SU-DHL-6 (cell line): ENCODE measurements at regions not wholly inside any gene's neighbourhood (a gene's known extent, or its start where the extent isn't known, plus 50 kb on each side); places are given as distances from the start of the nearest gene placed in this dataset.

ENCODE experiments used
- EZH2phosphoT487 ChIP-seq: fragments of 200-600 bp; sonication (generic), shearing (Covaris generic); conservative IDR thresholded peaks from 2 replicates; pipeline ENCODE4 v1.6.1; 2018; ENCODE audit warnings: mild to moderate bottlenecking, antibody characterized with exemption, low read length, moderate library complexity, mixed read lengths
- TF ChIP-seq, protein P1 (sequence below): fragments of 200-600 bp; sonication (generic); IDR thresholded peaks from one replicate; pipeline ENCODE4 v1.5.1; 2017; ENCODE audit warnings: antibody characterized with exemption, mild to moderate bottlenecking, low read length, moderate library complexity; ENCODE audit not compliant: insufficient read depth, poor library complexity, severe bottlenecking

DNA sequence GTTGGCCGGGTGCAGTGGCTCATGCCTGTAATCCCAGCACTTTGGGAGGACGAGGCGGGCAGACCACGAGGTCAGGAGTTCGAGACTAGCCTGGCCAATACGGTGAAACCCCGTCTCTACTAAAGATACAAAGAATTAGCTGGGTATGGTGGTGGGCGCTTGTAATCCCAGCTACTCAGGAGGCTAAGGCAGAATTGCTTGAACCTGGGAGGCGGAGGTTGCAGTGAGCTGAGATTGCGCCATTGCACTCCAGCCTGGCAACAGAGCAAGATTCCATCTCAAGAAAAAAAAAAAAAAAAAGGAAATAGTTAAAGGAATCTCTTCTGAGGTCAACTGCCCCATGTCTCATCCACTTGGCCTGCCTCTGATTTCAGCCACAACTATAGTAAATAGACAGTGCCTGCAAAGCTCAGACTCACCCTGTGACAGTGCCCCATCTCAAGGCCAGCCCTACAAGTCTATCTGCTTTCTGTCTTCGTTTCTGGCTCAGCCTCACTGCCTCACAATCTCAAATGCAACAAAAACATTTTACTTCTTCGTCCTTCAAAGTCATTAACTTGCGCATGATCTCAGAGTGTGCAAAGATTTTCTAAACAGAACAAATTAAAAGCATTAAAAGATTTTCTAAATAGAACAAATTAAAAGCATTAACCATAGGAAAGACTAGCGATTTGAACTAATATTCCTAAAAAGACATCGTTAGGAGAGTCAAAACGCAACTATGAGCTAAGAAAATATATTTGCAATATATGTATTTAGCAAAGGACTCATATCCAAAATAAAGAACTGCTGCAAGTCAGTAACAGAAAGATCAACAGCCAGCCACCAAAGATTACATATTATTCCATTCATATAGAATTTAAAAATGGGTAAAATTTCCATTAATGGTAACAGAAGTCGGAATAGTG lies 65.0 kb upstream of the PRDX6 start:
- TF ChIP-seq, protein P1, sequence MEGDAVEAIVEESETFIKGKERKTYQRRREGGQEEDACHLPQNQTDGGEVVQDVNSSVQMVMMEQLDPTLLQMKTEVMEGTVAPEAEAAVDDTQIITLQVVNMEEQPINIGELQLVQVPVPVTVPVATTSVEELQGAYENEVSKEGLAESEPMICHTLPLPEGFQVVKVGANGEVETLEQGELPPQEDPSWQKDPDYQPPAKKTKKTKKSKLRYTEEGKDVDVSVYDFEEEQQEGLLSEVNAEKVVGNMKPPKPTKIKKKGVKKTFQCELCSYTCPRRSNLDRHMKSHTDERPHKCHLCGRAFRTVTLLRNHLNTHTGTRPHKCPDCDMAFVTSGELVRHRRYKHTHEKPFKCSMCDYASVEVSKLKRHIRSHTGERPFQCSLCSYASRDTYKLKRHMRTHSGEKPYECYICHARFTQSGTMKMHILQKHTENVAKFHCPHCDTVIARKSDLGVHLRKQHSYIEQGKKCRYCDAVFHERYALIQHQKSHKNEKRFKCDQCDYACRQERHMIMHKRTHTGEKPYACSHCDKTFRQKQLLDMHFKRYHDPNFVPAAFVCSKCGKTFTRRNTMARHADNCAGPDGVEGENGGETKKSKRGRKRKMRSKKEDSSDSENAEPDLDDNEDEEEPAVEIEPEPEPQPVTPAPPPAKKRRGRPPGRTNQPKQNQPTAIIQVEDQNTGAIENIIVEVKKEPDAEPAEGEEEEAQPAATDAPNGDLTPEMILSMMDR, result no peak
- TF ChIP-seq EZH2phosphoT487, result no peak
